ENCODE measurements at regions not wholly inside any gene's neighbourhood (a gene's known extent, or its start where the extent isn't known, plus 50 kb on each side); places are given as distances from the start of the nearest gene placed in this dataset.

GRCh38 chr1:34518146-34518699, 236.6 kb upstream of the GJB5 start:
- DNase-seq, result no peak

- DNase-seq, result no peak
These were observed 234.7 kb upstream of the GJB5 start for GRCh38 chr1:34520111-34520510.

GRCh38 chr1:34524783-34525182, 230.1 kb upstream of the GJB5 start:
- no peak for DNase-seq

GRCh38 chr1:34529935-34530859, 224.7 kb upstream of the GJB5 start:
- DNase-seq, result no peak

GRCh38 chr1:34532113-34532512, 222.7 kb upstream of the GJB5 start:
- no peak for DNase-seq

- DNase-seq, result no peak
These were observed 216.4 kb upstream of the GJB5 start for GRCh38 chr1:34538481-34538880.

GRCh38 chr1:34547046-34547674, 207.7 kb upstream of the GJB5 start:
- DNase-seq, result no peak

GRCh38 chr1:34549199-34549598, 205.6 kb upstream of the GJB5 start:
- DNase-seq, result peak; percentile 27

- no peak for DNase-seq
These were observed 176.5 kb upstream of the GJB5 start for GRCh38 chr1:34578306-34578705.

GRCh38 chr1:34582356-34582755, 172.5 kb upstream of the GJB5 start:
- no peak for DNase-seq

- no peak for DNase-seq
These were observed 167.1 kb upstream of the GJB5 start for GRCh38 chr1:34587761-34588160.

- no peak for DNase-seq
These were observed 164.6 kb upstream of the GJB5 start for GRCh38 chr1:34590211-34590623.

- peak; percentile 23 for DNase-seq
These were observed 162.9 kb upstream of the GJB5 start for GRCh38 chr1:34591751-34592629.

- DNase-seq, result peak; percentile 86
These were observed 156.9 kb upstream of the GJB5 start for GRCh38 chr1:34597877-34598514.

- no peak for DNase-seq
These were observed 151.9 kb upstream of the GJB5 start for GRCh38 chr1:34602907-34603306.

GRCh38 chr1:34603594-34603993, 151.3 kb upstream of the GJB5 start:
- no peak for DNase-seq

- DNase-seq, result no peak
These were observed 148.3 kb upstream of the GJB5 start for GRCh38 chr1:34606504-34606903.

- no peak for DNase-seq
These were observed 144.8 kb upstream of the GJB5 start for GRCh38 chr1:34610063-34610462.

GRCh38 chr1:34611571-34611970, 143.3 kb upstream of the GJB5 start:
- DNase-seq, result no peak

- no peak for DNase-seq
These were observed 142.6 kb upstream of the GJB5 start for GRCh38 chr1:34612091-34612827.

- no peak for DNase-seq
These were observed 137.3 kb upstream of the GJB5 start for GRCh38 chr1:34617321-34618118.

Data from stimulated activated CD8-positive, alpha-beta memory T cell treated with anti-CD3 and anti-CD28 coated beads, Interleukin-4, amount 100 ng/mL, for 48 hours (primary cell).